HG03095 (cell line): ENCODE measurements at regions not wholly inside any gene's neighbourhood (a gene's known extent, or its start where the extent isn't known, plus 50 kb on each side); places are given as distances from the start of the nearest gene placed in this dataset.

Experiments
- ATAC-seq: cut with Tn5 transposase; IDR thresholded peaks from one replicate; pipeline ENCODE4 v1.9.1; 2021; ENCODE audit warnings: moderate library complexity; ENCODE audit not compliant: unreplicated experiment

DNA sequence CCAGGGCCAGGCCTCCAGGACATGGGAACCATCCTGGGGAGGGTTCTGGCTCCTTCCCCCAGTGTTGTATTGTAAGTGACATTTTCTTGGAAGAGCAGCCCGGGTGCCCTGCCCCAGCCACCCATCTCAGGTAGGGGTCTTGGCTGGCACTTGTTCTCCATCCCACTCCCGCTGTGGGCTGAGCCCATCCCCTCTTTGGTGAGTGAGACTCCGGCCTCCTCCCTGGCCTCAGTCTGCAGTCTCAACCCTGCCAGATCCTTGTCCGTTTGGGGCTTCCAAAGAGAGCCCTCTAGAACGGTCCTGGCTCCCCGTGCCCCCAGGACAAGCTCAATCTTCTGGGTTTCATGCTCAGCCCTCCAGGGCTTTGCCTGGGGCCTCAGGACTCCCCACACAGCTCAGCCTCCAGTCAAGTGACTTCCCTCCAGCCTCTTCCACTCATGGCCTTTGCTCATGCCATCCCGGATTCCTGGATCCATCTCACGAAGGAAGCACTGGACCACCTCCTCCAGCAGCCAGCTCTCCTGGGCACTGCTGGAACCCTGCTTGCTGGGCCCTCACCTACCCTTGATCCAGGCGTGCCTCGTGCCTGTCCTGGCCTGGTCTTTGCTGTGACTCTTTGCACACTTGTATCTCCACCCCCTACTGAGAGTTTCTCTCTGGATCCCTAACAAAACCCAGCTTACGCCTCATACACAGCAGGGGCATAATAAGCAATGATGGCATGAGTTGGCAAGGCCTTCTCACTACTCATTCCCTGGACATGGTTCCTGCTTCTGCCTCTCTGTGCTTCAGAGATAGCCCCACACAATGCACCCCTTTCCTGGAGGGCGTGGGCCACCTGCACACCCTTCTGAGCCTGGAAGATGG is 297.4 kb upstream of the RTL1 start:
- ATAC-seq = no peak

DNA sequence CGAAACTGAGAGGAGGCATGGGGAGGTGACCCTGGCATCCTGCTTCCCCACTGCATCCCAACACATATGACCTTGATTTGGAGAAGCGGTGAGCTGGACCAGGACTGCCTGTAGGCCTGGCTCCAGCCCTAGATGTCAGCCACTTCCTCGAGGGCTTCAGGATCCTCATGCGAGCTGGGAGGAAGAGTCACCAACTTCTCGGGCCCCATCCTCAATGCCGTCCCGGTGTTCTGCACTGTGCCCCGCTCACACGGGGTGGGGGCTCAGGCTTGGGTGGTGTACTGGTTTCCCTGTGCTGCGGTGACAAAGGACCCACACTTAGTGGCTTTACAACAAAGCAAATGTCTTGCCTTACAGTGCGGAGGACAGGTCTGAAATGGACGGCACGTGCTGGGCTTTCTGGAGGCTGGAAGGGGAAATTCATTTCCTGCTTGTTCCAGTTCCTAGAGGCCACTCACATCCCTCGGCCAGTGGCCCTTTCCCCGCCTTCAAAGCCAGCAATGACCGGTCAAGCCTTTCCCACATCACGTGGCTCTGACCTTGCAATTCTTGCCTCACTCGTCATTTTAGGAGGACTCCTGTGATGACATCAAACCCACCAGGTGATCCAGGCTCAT is 298.1 kb upstream of the RTL1 start:
- ATAC-seq = no peak

DNA sequence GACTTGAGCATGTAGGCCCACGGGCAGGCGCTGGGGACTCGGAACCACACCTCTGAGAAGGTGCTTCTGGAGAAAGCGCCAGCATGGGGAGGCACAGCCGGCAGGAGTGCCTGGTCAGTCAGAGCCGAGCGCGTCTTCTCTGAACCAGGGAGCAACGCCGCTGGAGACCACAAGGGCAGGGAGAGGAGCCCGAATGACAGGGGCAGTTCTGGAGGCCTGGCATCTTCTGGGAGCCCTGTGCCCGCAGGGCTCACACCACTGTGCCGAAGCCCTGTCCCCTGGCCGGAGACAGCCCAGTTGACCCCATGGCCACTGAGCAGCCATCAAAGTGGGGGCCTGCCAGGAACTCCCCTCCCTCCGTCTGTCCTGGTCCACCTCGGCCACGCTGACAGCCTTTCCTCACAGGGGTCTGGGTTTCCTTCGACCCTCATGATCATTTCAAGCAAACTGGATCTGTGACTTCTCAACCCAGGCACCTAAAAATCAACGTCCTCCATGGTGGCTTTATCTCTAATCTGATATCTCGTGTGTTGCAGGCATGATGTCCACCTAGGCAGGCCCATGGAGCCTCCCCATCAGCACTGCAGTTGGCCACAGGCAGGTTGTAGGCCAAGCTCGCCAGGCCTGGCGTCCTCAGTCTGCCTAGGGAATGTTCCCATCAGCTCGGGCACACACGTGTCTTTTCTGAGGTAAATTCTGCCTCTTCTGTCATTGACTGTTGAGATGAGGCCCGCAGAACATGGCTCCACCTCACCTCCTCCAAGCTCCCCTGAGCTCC is 299.3 kb upstream of the RTL1 start:
- no peak for ATAC-seq

DNA sequence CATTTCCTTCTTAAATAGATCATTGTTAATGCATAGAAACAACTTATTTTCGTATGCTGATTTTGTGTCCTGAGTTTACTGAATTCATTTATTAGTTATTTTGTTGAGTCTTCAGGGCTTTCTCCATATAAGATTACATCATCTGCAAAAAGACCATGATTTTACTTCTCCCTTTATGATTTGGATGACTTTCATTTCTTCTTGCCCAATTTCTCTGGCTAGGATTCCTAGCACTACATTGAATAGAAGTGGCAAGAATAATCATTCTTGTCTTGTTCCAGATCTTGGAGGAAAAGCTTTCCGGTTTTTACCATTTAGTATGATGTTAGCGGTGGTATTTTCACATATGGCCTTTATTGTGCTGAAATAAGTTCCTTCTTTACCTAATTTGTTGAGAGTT is 303.0 kb upstream of the RTL1 start:
- no peak for ATAC-seq

DNA sequence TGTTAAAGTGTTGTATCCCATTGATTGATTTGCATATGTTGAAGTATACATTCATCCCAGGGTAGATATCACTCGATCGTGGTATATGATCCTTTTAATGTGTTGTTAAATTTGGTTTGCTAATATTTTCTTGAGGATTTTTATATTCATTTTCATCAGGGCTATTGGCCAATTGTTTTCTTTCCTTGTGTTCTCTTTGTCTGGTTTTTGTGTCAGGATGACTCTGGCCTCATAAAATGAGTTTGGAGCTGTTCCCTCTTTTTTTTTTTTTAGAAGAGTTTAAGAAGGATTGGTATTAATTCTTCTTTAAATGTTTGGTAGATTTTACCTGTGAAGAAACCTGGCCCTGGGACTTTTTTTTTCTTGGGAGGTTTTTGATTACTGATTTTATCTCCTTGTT is 303.5 kb upstream of the RTL1 start:
- ATAC-seq = no peak

DNA sequence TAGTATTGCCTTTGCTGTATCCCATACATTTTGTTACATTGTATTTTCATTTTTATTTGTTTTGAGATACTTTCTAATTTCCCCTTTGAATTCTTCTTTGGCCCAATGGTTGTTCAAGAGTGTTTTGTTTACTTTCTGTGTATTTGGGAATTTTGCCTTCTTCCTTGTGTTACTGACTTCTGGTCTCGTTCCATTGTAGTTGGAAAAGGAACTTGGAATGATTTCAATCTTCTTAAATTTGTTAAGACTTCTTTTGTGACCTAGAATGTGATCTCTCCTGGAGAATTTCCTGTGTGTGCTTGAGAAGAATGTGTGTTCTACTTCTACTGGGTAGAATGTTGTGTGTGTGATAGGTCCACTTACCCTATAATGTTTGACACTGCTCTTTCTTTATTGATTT is 304.4 kb upstream of the RTL1 start:
- ATAC-seq = no peak

DNA sequence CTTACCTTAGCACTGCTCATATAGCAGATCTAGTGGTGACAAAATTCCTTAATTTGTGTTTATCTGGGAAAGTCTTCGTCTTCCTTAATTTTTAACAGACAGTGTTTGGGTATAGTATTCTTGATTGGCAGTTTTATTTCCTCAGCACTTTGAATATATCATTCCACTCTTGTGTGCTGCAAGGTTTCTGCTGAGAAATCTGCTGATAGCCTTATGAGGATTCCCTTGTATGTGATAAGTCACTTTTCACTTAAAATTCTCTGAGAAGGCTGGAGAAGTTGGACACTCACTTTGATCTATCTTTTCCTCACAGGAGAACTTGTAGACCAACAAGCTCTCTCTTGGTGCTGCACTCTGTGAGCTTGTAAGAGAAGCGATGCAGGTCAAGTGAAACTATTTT is 306.1 kb upstream of the RTL1 start:
- ATAC-seq = no peak

DNA sequence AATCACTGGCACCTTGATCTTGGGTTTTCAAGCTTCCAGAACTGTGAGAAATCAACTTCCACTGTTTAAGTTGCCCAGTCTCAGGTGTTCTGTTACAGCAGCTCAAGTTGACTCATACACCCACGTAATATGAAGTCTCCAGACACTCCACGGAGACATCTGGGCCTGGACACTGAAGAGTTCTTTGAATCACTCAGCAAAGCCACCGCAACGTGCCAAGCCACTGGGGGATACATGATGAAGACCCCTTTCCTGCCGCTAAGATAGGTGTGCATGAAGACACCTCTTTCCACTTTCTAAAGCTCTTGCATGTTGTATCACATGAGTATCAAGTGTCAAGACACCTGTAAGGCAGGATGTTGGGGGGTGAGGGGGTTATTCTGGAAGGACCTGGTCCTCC is 311.7 kb upstream of the RTL1 start:
- ATAC-seq = no peak

DNA sequence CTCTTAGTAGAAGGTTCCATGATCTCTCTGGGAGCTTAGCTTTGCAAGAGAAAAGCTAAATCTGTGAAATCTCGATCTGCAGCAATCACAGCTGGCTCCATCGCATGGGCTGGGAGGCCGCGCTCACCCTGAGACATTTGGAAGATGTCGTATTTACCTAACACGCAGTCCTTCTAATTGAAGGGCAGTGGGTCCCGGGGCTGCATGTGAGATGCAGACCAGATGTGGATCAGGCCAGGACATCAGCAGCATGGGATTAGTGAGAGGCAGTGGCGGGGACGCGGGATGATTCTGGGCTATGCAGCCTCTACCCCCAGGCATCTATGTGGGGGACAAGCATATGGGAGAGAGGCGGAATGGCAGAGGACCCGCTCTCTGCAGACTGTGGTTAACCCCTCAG is 312.4 kb upstream of the RTL1 start:
- ATAC-seq = no peak

DNA sequence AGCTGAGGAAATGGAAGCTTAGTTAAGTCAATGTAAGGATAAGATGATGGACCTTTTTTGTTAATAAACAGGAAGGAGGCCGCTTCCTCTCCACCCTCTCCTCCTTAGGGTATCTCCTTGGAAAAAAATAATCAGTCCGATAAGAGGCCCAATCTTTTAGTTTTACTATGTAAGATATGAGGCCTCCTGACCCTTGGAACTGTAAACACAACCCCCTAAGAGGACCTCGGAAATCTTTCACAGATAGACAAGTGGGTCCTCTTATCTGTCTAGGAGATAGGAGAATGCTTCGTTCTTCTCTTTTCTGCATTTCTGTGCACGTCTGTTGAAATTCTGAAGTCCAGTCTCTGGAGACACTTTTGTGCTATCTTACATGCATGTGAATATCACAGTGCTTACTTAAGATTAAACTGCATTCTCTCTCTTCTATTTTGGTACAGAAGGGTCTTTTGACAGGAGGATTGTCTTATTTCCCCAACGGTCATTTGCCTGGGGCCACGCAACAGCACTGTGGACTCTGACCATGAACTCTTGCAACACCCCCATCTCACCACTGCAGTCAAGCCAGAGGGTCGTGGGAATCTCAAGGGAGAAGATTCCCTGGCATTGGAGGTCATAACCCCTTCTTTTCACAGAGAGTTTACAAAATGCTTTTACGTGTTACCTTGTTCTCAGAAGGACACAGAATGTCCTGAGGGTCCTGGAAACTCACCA is 313.0 kb upstream of the RTL1 start:
- no peak for ATAC-seq

DNA sequence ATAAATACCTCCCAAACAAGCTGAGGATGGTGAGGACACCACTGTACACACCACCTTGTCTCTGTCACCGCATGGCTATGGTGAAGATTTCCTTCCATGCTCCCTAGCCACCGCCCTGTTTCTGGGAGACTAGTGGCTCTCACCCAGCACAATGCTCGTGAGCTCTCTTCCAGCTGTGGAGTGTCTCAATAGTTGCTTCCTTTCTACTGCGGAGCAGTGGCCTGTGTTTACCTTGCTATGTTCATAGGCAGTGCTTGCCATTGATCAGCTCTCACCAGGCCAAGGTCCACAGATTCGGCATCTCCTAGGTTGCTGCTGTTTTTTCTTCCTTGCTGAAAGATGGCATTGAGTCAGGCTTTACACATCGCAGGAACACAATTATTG is 313.6 kb upstream of the RTL1 start:
- no peak for ATAC-seq

DNA sequence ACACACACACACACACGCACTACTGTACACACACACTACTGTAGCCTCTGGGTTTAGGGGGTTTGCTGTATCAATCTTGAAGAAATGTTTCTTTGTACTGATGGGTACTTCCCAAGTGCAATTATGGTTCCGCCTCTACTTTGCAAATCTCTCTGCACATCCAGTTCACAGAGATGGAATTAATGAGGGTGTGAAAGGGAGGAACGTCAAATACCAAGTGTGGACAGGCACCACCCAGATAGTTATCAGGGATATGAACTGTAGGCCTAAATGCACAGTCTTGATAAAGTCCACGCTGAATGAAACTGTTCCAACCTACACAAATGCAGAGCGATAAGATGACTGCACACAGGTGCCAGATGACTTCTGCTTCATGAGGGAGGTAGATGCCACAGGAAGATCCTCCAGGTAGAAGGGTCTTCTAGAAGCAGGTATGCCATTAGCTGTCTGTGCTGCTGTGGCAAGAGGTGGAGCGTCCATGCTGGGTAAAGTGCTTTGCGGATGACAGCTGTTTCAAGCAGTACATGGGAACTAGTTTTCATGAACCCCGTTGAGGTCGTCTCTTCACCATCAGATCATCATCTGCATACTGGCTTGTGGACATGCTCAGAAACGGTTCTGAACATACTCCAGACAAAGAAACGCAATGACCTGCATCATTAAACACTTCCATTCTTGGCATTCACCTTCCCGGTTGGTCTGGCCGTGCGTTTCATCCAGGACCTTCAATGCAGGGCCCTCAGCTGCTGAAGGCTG is 314.3 kb upstream of the RTL1 start:
- ATAC-seq = no peak

DNA sequence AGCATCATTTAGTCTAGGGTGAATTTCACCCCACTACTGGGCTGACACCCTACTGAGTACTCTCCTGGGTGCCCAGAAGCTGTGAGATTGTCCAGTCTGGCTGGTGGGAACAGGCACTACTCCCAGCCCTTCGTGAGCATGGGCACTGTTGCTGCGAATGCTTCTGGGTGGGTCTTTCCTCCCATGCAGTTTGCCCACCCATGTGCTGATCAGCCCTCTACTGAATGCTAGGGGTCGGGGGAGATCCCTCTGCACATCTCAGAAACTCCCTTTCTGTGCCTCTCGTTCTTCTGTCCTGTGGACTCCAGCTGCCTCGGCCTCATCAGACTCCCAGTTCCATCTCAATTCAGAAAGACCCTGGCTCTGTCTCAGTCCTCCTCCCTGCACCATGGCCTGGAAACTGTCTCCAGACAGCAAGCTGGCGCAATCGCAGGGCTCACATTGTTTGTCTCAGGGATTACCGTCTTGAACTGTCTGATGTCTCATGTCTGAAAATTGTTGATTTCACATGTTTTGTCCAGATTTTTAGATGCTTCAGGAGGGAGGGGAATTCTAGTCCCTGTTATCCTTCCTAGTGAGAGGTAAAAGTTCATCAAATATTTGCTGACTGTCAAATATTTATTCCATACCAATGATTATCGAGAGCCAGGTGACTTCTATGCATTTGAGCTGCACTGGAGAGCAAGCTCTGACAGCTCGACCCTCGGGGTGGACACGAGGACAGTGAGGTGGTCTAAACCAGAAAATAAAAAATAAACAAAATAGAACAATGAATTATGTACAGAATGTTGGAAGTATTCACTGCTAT is 316.6 kb upstream of the RTL1 start:
- no peak for ATAC-seq

DNA sequence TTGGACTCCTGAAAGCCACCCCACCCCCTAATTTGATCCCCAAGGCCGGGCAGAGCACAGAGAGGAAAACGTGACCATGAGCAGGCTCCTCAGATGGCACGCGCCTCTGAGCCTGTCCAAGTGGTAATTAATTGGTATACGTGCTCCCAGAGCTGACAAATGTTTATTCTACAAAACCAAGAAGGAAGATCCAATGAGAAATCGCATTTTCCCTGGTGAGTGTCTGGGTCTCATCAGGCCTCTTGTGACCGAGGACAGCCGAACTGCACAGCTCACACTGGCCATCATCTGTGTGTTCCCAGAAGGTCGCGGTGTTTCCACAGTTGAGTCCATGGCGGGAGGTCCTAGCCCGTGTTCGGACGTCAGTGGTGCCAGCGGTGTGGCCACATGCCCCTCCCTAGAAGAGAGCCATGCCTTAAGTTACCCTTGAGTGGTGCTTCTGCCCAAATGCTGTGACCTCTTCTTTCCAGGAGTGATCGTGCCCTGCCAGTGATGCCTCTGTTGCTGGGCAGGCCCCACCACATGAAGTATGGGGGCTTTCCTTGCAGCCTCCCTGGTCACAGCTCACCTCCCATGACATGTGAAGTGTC is 317.5 kb upstream of the RTL1 start:
- ATAC-seq = no peak

DNA sequence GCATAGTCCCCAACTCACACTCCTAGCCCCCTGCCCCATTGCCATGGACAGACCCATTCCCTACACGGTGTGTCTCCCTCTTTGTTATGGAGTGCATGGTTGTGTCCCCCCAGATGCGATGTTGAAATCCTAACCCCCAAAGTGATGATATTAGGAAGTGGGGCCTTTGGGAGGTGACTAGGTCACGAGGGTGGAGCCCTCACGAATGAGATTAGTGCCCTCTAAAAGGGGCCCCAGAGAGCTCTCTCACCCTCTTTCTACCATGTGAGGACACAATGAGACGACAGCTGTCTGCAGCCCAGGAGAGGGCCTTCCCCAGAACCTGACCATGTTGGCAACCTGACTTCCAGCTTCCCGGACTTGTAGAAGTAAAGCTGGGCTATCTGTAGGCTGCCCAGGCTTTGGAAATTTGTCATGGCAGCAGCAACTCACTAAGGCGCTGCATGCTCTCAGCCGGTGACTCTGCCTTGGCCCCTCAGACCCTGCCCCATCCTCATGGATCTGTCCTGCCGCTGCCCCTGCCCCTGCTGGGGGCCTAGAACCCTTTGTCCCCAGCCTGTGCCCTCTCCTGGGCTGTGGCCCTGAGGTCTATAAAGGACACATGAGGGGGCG is 318.1 kb upstream of the RTL1 start:
- ATAC-seq = no peak

DNA sequence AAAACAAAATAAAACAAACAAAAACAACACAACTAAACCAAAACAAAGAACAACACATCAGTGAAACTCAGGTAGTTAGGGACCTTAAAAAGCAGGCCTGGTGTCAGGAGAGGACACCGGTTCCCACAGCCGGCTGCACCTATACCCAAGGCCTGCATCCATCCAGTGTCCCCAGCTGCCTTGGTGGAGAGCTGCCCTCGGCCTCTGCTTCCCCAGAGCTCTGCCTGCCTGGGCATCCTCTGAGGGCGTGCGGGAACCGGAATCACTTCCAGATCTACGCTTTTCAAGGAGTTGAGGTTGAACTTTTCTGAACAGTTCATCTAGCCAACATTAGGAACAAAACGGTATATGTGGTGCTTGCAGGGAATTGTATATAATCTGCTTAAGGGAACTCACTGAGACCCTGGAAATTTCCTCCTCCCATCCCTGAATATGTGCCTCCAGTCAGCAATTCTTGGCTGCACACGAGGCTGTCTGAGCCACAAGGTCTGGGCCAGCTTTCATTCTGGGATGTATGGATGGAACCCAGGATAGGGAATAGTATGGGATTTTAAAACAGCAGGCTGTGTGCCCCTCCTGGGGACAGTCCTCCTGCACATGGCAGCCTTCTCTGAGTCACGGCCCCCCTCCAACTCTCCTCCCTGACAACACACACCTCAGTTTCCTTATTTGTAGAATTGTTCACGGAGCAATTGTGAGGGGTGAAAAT is 319.0 kb upstream of the RTL1 start:
- no peak for ATAC-seq

DNA sequence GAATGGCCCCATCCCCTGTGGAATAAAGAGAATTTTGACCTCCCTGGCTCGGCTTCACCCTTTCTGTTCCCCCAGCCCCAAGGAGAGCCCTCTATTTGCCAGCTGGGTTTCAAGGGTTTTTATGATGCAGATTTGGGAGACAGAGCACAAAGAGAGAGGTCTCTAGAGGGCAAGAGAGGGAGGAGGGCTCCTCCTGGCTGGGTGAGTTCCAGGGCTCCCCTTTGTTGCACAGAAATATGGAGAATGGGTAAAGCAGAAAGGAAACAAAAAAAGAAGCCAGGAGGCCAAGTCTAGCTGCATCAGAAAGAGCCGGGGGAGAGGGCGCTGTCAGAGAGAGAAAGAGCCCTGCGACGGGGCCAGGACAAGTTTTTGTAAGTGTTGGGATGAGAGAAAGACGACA is 319.6 kb upstream of the RTL1 start:
- ATAC-seq = no peak

DNA sequence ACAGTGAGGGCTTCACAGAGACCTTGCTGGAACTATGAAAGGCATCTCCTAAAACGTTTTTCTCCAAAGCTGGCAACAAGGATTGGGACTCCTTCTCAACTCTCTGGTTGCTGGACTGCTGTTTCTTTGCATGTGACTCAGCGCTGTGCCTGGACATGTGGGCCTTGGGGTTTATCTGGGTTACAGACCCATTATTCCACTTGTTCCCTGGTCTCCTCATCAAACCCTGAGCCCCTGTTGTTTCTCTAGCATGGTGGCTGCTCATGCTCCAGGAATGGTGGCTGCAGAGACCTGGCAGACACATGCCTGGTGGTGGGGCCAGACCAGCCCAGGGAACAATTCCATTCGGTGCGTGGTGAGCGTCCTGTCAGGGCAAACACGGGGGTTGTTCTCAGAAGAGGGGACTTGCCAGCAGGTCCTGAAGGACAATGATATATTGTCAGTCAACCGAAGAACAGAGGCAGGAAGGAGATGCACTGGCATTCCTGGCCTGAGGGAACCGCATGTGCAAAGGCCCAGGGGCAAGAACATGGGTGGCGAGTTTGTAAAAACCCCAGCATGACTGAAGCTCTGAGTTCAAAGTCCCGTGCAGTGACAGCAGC is 320.1 kb upstream of the RTL1 start:
- no peak for ATAC-seq
